Activated CD4-positive, alpha-beta T cell treated with anti-CD3 and anti-CD28 coated beads for 24 hours (primary cell): ENCODE measurements at regions not wholly inside any gene's neighbourhood (a gene's known extent, or its start where the extent isn't known, plus 50 kb on each side); places are given as distances from the start of the nearest gene placed in this dataset.
A peak's percentile ranks its signal among the peaks of the same experiment; 100 is the strongest.
"Not testable (repeated sequence)": the region's sequence is repeated elsewhere in the genome, so short reads cannot be mapped to it uniquely, and the experiment has no call there.

Source experiments
- DNase-seq, 2 donors: peaks; one replicate each; pipeline ENCODE4 v3.0.0-alpha.2; 2020; ENCODE audit warnings: low read depth in 2 of 2

- DNase-seq, result no peak
These were observed 97.0 kb upstream of the GRIP1 start for GRCh38 chr12:66775871-66776270.

- peak in 1 of 2 donors; percentile 3 for DNase-seq
These were observed 98.1 kb upstream of the GRIP1 start for GRCh38 chr12:66776974-66777373.

- DNase-seq, result no peak
These were observed 100.6 kb upstream of the GRIP1 start for GRCh38 chr12:66779466-66779865.

GRCh38 chr12:66786531-66787308 is 107.8 kb upstream of the GRIP1 start:
- DNase-seq, result no peak

GRCh38 chr12:66799551-66799950 is 120.7 kb upstream of the GRIP1 start:
- DNase-seq, result no peak

- DNase-seq, result no peak
These were observed 121.2 kb upstream of the GRIP1 start for GRCh38 chr12:66800046-66800445.

- DNase-seq, result no peak
These were observed 125.1 kb upstream of the GRIP1 start for GRCh38 chr12:66803930-66804329.

- DNase-seq, result no peak
These were observed 125.7 kb upstream of the GRIP1 start for GRCh38 chr12:66804563-66804974.

- DNase-seq, result no peak
These were observed 129.7 kb upstream of the GRIP1 start for GRCh38 chr12:66808606-66809005.

- DNase-seq, result no peak
These were observed 134.4 kb upstream of the GRIP1 start for GRCh38 chr12:66813137-66813892.

GRCh38 chr12:66819587-66819986 is 140.7 kb upstream of the GRIP1 start:
- no peak for DNase-seq

- DNase-seq, result no peak
These were observed 144.1 kb upstream of the GRIP1 start for GRCh38 chr12:66822961-66823360.

- DNase-seq, result no peak
These were observed 145.1 kb upstream of the GRIP1 start for GRCh38 chr12:66823857-66824570.

GRCh38 chr12:66825921-66826320 is 147.0 kb upstream of the GRIP1 start:
- not testable (repeated sequence) for DNase-seq

GRCh38 chr12:66829660-66830325 is 150.9 kb upstream of the GRIP1 start:
- DNase-seq, result no peak

- DNase-seq, result no peak
These were observed 152.6 kb upstream of the GRIP1 start for GRCh38 chr12:66831495-66831894.

GRCh38 chr12:66832997-66833396 is 154.1 kb upstream of the GRIP1 start:
- DNase-seq, result no peak

- DNase-seq, result no peak
These were observed 157.9 kb upstream of the GRIP1 start for GRCh38 chr12:66836623-66837310.

GRCh38 chr12:66837311-66837627 is 158.4 kb upstream of the GRIP1 start:
- DNase-seq, result no peak

- no peak for DNase-seq
These were observed 159.5 kb upstream of the GRIP1 start for GRCh38 chr12:66838366-66838765.

- DNase-seq, result no peak
These were observed 170.1 kb upstream of the GRIP1 start for GRCh38 chr12:66848967-66849366.

- no peak for DNase-seq
These were observed 172.3 kb upstream of the GRIP1 start for GRCh38 chr12:66851134-66851533.
